ENCODE measurements at regions not wholly inside any gene's neighbourhood (a gene's known extent, or its start where the extent isn't known, plus 50 kb on each side); places are given as distances from the start of the nearest gene placed in this dataset.

GRCh38 chr12:89085421-89085820, 266.9 kb downstream of the DUSP6 start:
- no peak for TF ChIP-seq CTCF (IDR thresholded peaks at IDR 0.05)
- Histone ChIP-seq H3K27me3 (no peaks in the 10 kb centered on the region), H3K9ac (ENCODE audit: low read depth in 2 of 2, low read length in 2 of 2) (no peak overlapping the region), H3K36me3 (no peaks in the 10 kb centered on the region), H3K4me1 (no peaks in the 10 kb centered on the region), H3K4me3 (no peak overlapping the region), H3K27ac (no peak overlapping the region), H3K9me3 (no peaks in the 10 kb centered on the region)
- intact Hi-C loops (cut with DNase I): no loop called here
- DNase-seq: no peak

- H3K27me3 ChIP-seq: no peaks in the 10 kb centered on the region
- no peaks in the 10 kb centered on the region for H3K4me1 ChIP-seq
- H3K9me3 ChIP-seq: no peaks in the 10 kb centered on the region
- no peak for TF ChIP-seq CTCF (IDR thresholded peaks at IDR 0.05)
- no peak overlapping the region for H3K27ac ChIP-seq
- no peaks in the 10 kb centered on the region for H3K36me3 ChIP-seq
- no peak overlapping the region for H3K4me3 ChIP-seq
- no peak overlapping the region for H3K9ac ChIP-seq (ENCODE audit: low read depth in 2 of 2, low read length in 2 of 2)
- DNase-seq: no peak
- intact Hi-C loops (cut with DNase I): no loop called here
These were observed 267.6 kb downstream of the DUSP6 start for GRCh38 chr12:89084751-89085150.

GRCh38 chr12:89083491-89083890, 268.8 kb downstream of the DUSP6 start:
- intact Hi-C loops (cut with DNase I): no loop called here
- no peak for DNase-seq
- H3K4me3 ChIP-seq: no peak overlapping the region
- H3K27ac ChIP-seq: no peak overlapping the region
- no peaks in the 10 kb centered on the region for H3K9me3 ChIP-seq
- H3K36me3 ChIP-seq: no peaks in the 10 kb centered on the region
- no peaks in the 10 kb centered on the region for H3K27me3 ChIP-seq
- no peak overlapping the region for H3K9ac ChIP-seq (ENCODE audit: low read depth in 2 of 2, low read length in 2 of 2)
- no peak for TF ChIP-seq CTCF (IDR thresholded peaks at IDR 0.05)
- H3K4me1 ChIP-seq: no peaks in the 10 kb centered on the region

- DNase-seq: no peak
- Histone ChIP-seq H3K27ac (no peak overlapping the region), H3K27me3 (no peaks in the 10 kb centered on the region), H3K4me1 (no peaks in the 10 kb centered on the region), H3K4me3 (no peak overlapping the region), H3K9ac (ENCODE audit: low read depth in 2 of 2, low read length in 2 of 2) (no peak overlapping the region), H3K36me3 (no peaks in the 10 kb centered on the region), H3K9me3 (no peaks in the 10 kb centered on the region)
- intact Hi-C loops (cut with DNase I): no loop called here
- TF ChIP-seq CTCF (IDR thresholded peaks at IDR 0.05): no peak
These were observed 269.9 kb downstream of the DUSP6 start for GRCh38 chr12:89082370-89082753.

GRCh38 chr12:89081719-89082369, 270.5 kb downstream of the DUSP6 start:
- intact Hi-C loops (cut with DNase I): no loop called here
- Histone ChIP-seq H3K9me3 (no peaks in the 10 kb centered on the region), H3K27ac (no peak overlapping the region), H3K4me1 (no peaks in the 10 kb centered on the region), H3K36me3 (no peaks in the 10 kb centered on the region), H3K9ac (ENCODE audit: low read depth in 2 of 2, low read length in 2 of 2) (no peak overlapping the region), H3K27me3 (no peaks in the 10 kb centered on the region), H3K4me3 (no peak overlapping the region)
- TF ChIP-seq CTCF (IDR thresholded peaks at IDR 0.05): no peak
- DNase-seq: no peak

Data from colonic mucosa (tissue), 4 donors.